Neural cell (in vitro differentiated cells): ENCODE measurements at regions not wholly inside any gene's neighbourhood (a gene's known extent, or its start where the extent isn't known, plus 50 kb on each side); places are given as distances from the start of the nearest gene placed in this dataset.

Source experiments
- H2AFZ ChIP-seq: fragments of 200-600, 300-800 bp; sonication (generic), shearing (Covaris generic); 2 replicates; pipeline ENCODE4 v1.6.0; 2014; ENCODE audit warnings: low read depth, mild to moderate bottlenecking, antibody characterized with exemption, low read length, moderate library complexity
- H3F3A ChIP-seq: fragments of 200-600 bp; shearing (Covaris generic); 2 replicates; pipeline ENCODE4 v1.6.1; 2016; ENCODE audit warnings: mild to moderate bottlenecking, moderate library complexity, mixed read lengths, antibody characterized with exemption, low read length; ENCODE audit not compliant: insufficient read depth, poor library complexity, severe bottlenecking
- H3K27ac ChIP-seq: fragments of 200-600, 300-800 bp; sonication (generic), shearing (Covaris generic); 2 replicates; pipeline ENCODE4 v1.5.1; 2014; ENCODE audit warnings: mild to moderate bottlenecking, low read length, moderate library complexity
- H3K27me3 ChIP-seq: fragments of 300-800, 200-600 bp; sonication (generic), shearing (Covaris generic); 2 replicates; pipeline ENCODE4 v1.6.0; 2014; ENCODE audit warnings: mild to moderate bottlenecking, low read depth, low read length, moderate library complexity; ENCODE audit not compliant: insufficient read depth
- H3K36me3 ChIP-seq: fragments of 300-800, 200-600 bp; sonication (generic), shearing (Covaris generic); 2 replicates; pipeline ENCODE4 v1.5.1; 2014; ENCODE audit warnings: mild to moderate bottlenecking, antibody characterized with exemption, low read length, moderate library complexity; ENCODE audit not compliant: insufficient read depth
- H3K4me2 ChIP-seq: fragments of 300-800, 200-600 bp; sonication (generic), shearing (Covaris generic); 2 replicates; pipeline ENCODE4 v1.6.0; 2014; ENCODE audit warnings: mild to moderate bottlenecking, low read length
- H3K4me3 ChIP-seq: fragments of 300-800, 200-600 bp; sonication (generic), shearing (Covaris generic); 2 replicates; pipeline ENCODE4 v1.5.1; 2014; ENCODE audit warnings: mild to moderate bottlenecking, low read length, moderate library complexity
- H3K79me2 ChIP-seq: fragments of 200-600 bp; shearing (Covaris generic); replicated peaks from 2 replicates; pipeline ENCODE4 v1.6.0; 2014; ENCODE audit warnings: mild to moderate bottlenecking, low read length, moderate library complexity; ENCODE audit not compliant: insufficient read depth
- H3K9ac ChIP-seq: fragments of 300-800, 200-600 bp; sonication (generic), shearing (Covaris generic); 2 replicates; pipeline ENCODE4 v1.6.1; 2016; ENCODE audit warnings: mild to moderate bottlenecking, low read length, mixed read lengths
- H3K9me2 ChIP-seq: fragments of 200-600 bp; shearing (Covaris generic); 2 replicates; pipeline ENCODE4 v1.6.1; 2016; ENCODE audit warnings: mild to moderate bottlenecking, low read length, mixed read lengths; ENCODE audit not compliant: insufficient read depth
- H3K9me3 ChIP-seq: fragments of 200-600, 300-800 bp; sonication (generic), shearing (Covaris generic); 2 replicates; pipeline ENCODE4 v1.6.1; 2016; ENCODE audit warnings: mild to moderate bottlenecking, mixed run types, low read length, moderate library complexity, mixed read lengths
- H4K20me1 ChIP-seq: fragments of 200-600 bp; shearing (Covaris generic); 2 replicates; pipeline ENCODE4 v1.6.1; 2016; ENCODE audit warnings: mild to moderate bottlenecking, mixed run types; ENCODE audit not compliant: insufficient read depth
- CTCF ChIP-seq: fragments of 450-650 bp; IDR thresholded peaks from 2 replicates; pipeline ENCODE4 v1.5.1; 2014; ENCODE audit warnings: antibody characterized with exemption, mild to moderate bottlenecking, moderate library complexity; ENCODE audit not compliant: poor library complexity, severe bottlenecking
- EP300 ChIP-seq: fragments of 450-650 bp; conservative IDR thresholded peaks from 2 replicates; pipeline ENCODE4 v1.6.1; 2014; ENCODE audit warnings: antibody characterized with exemption, mild to moderate bottlenecking, moderate library complexity; ENCODE audit not compliant: poor library complexity, severe bottlenecking
- EZH2 ChIP-seq: fragments of 200-600, 300-800 bp; shearing (Covaris generic), sonication (generic); IDR thresholded peaks from 2 replicates; pipeline ENCODE4 v1.6.1; 2014; ENCODE audit warnings: antibody characterized with exemption, low read length, borderline replicate concordance, mild to moderate bottlenecking; ENCODE audit not compliant: insufficient read depth, poor library complexity, severe bottlenecking
- MXI1 ChIP-seq: fragments of 450-650 bp; conservative IDR thresholded peaks from 2 replicates; pipeline ENCODE4 v1.6.1; 2014; ENCODE audit warnings: antibody characterized with exemption, mild to moderate bottlenecking; ENCODE audit not compliant: poor library complexity, severe bottlenecking
- POLR2AphosphoS5 ChIP-seq: IDR thresholded peaks from 2 replicates; pipeline ENCODE4 v1.6.1; 2012
- RAD21 ChIP-seq: fragments of 450-650 bp; conservative IDR thresholded peaks from 2 replicates; pipeline ENCODE4 v1.6.1; 2014; ENCODE audit warnings: antibody characterized with exemption, mild to moderate bottlenecking, moderate library complexity
- REST ChIP-seq: IDR thresholded peaks from 2 replicates; pipeline ENCODE4 v1.6.1; 2012; ENCODE audit warnings: borderline replicate concordance
- SMC3 ChIP-seq: fragments of 450-650 bp; conservative IDR thresholded peaks from 2 replicates; pipeline ENCODE4 v1.6.1; 2014; ENCODE audit warnings: antibody characterized with exemption, mild to moderate bottlenecking, moderate library complexity; ENCODE audit not compliant: poor library complexity
- TAF1 ChIP-seq: IDR thresholded peaks from 2 replicates; pipeline ENCODE4 v1.6.1; 2012; ENCODE audit warnings: low read depth

- H4K20me1 ChIP-seq: no peaks in the 10 kb centered on the region
- no peaks in the 10 kb centered on the region for H3K36me3 ChIP-seq
- H3K4me3 ChIP-seq: no peak overlapping the region
- no peaks in the 10 kb centered on the region for H3K27me3 ChIP-seq
- H3F3A ChIP-seq: no peaks in the 10 kb centered on the region
- H3K9ac ChIP-seq: no peak overlapping the region
- H2AFZ ChIP-seq: no peak overlapping the region
- H3K4me2 ChIP-seq: no peak overlapping the region
- no peaks in the 10 kb centered on the region for H3K79me2 ChIP-seq
- no peaks in the 10 kb centered on the region for H3K9me2 ChIP-seq
- TF ChIP-seq REST (no peak), POLR2AphosphoS5 (no peak), SMC3 (no peak), EZH2 (no peak), CTCF (no peak), EP300 (no peak), TAF1 (no peak), MXI1 (no peak), RAD21 (no peak)
- H3K9me3 ChIP-seq: no peaks in the 10 kb centered on the region
- no peak overlapping the region for H3K27ac ChIP-seq
Observed at GRCh38 chr12:83225806-83226205, 539.1 kb downstream of the TMTC2 start.

DNA sequence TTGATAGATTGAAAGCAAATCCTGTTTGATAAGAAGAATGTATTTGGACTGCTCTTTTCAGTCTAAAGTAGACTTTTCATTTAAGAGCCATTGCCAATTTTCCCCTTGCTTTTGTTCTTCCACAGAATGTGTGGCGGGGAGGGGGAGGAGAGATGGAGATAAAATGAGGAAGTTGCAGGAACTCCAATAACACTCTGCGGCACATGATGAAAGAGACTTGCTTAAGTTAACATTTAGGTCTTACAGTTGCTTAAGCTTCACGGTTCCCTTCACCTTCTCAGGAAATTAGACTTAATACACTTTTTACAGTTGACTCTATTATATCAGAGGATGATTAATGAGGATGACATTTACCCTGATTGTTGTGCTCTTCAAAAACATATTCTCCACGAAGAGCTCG, 537.3 kb downstream of the TMTC2 start:
- TF ChIP-seq TAF1: no peak
- no peak for TF ChIP-seq RAD21
- TF ChIP-seq MXI1: no peak
- TF ChIP-seq SMC3: no peak
- TF ChIP-seq REST: no peak
- no peak for TF ChIP-seq EP300
- TF ChIP-seq POLR2AphosphoS5: no peak
- TF ChIP-seq EZH2: no peak
- TF ChIP-seq CTCF: no peak
- Histone ChIP-seq H3K79me2 (no peaks in the 10 kb centered on the region), H3F3A (no peaks in the 10 kb centered on the region)

More for the DNA sequence above, 537.3 kb downstream of the TMTC2 start:
- Histone ChIP-seq H3K9ac (no peak overlapping the region), H3K4me2 (no peak overlapping the region), H3K9me2 (no peaks in the 10 kb centered on the region), H3K4me3 (no peak overlapping the region), H3K9me3 (no peaks in the 10 kb centered on the region), H3K27me3 (no peaks in the 10 kb centered on the region), H4K20me1 (no peaks in the 10 kb centered on the region), H3K27ac (no peak overlapping the region), H2AFZ (no peak overlapping the region), H3K36me3 (no peaks in the 10 kb centered on the region)
